Fibroblast of pulmonary artery (primary cell): ENCODE measurements at regions not wholly inside any gene's neighbourhood (a gene's known extent, or its start where the extent isn't known, plus 50 kb on each side); places are given as distances from the start of the nearest gene placed in this dataset.
"Not testable (repeated sequence)": the region's sequence is repeated elsewhere in the genome, so short reads cannot be mapped to it uniquely, and the experiment has no call there.

Experiments
- DNase-seq: peaks from one replicate; pipeline ENCODE4 v3.0.0-alpha.2; 2010; ENCODE audit warnings: low read depth
- H3K4me3 ChIP-seq: replicated peaks from 2 replicates; pipeline ENCODE4 v1.5.1; 2011; ENCODE audit warnings: low read depth, mild to moderate bottlenecking, control low read depth, low read length, moderate library complexity
- TF ChIP-seq, protein P1 (sequence below): IDR thresholded peaks from 2 replicates; pipeline ENCODE4 v1.5.1; 2011; ENCODE audit warnings: mild to moderate bottlenecking, control low read depth, low read length, inconsistent platforms; ENCODE audit errors: missing control alignments

DNA sequence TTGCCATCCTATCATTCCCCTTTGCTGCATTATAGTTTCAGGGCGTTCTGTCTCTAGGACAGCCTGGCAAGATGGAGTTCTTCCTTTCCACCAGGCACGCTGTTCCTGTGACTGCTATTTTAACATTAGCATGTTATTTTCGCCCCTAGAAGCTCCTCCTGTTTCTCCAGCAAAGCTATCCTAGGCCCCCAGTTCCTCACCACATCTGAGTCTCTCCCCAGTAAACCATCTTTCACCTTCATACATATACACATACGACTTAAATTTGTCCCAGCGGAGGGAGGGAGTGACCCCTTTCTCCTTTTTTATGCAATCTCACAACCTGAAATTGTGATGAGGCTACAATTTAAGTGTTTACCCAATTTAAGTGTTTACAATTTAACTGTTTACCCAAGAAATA, 66.7 kb upstream of the FRMD6 start:
- TF ChIP-seq, protein P1, sequence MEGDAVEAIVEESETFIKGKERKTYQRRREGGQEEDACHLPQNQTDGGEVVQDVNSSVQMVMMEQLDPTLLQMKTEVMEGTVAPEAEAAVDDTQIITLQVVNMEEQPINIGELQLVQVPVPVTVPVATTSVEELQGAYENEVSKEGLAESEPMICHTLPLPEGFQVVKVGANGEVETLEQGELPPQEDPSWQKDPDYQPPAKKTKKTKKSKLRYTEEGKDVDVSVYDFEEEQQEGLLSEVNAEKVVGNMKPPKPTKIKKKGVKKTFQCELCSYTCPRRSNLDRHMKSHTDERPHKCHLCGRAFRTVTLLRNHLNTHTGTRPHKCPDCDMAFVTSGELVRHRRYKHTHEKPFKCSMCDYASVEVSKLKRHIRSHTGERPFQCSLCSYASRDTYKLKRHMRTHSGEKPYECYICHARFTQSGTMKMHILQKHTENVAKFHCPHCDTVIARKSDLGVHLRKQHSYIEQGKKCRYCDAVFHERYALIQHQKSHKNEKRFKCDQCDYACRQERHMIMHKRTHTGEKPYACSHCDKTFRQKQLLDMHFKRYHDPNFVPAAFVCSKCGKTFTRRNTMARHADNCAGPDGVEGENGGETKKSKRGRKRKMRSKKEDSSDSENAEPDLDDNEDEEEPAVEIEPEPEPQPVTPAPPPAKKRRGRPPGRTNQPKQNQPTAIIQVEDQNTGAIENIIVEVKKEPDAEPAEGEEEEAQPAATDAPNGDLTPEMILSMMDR = no peak
- DNase-seq = no peak
- H3K4me3 ChIP-seq = no peak overlapping the region

DNA sequence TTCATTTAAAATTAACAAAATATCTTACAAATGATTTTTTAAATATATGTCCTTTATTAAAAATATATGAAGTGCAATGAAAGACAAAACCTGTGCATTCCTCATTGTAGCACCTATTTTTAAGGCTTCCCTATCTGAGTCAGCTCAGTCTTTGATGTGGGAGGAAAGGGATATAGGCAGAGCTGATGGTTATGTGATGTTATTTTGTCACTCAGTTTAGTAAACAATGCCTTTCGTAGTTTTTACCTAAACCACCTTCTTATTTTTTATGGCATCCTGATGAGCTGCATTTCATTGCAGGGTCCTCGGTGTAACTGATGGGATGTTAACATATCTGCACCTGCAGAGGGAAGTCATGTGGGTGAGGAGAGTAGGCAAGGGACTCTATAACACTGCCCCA, 58.9 kb upstream of the FRMD6 start:
- TF ChIP-seq, protein P1 = no peak
- no peak for DNase-seq
- H3K4me3 ChIP-seq = no peak overlapping the region

DNA sequence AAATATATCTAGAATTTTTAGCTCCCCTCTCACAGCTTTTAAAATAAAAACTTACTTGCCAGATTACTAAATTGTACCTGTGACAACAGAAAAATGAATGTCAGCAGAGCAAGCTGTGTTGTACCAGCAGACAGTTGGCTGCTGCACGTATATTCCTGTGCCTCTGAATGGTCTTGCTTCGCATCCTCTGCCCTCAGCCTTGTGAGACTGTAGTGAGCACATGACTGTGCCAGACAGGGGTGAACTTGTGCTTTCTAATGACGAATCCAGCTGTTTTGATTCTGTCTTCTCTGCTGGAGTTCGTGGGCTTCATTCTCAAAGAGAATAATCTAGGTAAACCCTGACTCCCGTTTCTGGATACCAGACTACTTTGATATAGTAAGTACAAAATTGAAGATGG, 58.3 kb upstream of the FRMD6 start:
- TF ChIP-seq, protein P1 = no peak
- DNase-seq = peak; percentile 54
- no peak overlapping the region for H3K4me3 ChIP-seq

DNA sequence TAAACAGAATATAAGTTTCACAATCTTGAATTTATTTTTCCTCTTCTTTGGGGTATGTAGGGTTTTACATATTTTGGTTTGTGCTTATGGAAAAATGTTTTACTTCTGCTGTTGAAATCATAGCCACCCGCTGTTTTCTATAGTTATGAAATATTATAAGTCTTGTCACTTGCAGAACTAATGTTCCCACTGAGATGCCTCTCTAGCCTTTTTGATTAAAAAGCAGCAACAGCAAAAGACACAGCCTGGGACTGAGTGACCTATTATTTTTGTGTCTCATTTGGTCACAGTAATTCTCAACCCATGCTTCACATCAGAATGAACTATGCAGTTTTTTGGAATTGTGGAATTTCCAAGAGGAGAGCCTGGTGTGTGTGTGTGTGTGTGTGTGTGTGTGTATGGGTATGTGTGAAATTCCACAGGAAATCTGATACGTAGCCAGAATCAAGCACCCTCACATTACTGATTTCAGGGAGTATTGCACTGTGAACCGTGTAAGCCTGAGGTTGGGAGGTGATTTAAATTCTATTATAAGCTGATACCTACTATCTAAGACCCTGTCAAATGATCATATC, 55.7 kb upstream of the FRMD6 start:
- no peak for DNase-seq
- TF ChIP-seq, protein P1 = no peak
- no peak overlapping the region for H3K4me3 ChIP-seq

DNA sequence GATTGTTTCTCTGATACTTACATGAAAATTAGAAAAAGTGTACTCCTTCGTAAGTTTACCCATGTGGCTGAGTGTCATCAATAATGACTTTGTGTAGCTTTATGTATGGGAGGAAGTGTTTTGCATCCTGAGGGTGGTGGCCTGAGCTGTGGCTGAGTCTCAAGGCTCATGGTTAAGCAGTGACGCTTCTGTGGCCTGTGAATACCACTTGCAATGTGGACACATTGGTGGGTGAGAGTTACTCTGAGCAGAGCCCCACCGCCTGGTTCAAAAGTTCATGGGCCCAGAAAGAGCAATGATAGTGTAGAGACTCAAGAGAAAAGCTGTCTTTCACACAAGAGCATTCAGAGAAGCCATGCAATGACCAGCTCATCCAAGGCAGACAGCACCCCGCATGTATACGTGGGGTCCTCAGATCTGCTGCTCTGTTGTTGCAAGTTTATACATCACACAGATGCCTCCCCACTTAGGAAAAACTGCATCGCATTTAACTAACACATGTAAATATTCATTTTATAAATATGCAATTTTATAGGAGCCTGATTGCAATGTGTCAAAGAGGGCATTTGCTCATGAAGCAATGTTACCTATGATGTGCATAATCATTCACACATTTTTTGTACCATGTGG, 55.1 kb upstream of the FRMD6 start:
- DNase-seq = no peak
- TF ChIP-seq, protein P1 = no peak
- H3K4me3 ChIP-seq = no peak overlapping the region

DNA sequence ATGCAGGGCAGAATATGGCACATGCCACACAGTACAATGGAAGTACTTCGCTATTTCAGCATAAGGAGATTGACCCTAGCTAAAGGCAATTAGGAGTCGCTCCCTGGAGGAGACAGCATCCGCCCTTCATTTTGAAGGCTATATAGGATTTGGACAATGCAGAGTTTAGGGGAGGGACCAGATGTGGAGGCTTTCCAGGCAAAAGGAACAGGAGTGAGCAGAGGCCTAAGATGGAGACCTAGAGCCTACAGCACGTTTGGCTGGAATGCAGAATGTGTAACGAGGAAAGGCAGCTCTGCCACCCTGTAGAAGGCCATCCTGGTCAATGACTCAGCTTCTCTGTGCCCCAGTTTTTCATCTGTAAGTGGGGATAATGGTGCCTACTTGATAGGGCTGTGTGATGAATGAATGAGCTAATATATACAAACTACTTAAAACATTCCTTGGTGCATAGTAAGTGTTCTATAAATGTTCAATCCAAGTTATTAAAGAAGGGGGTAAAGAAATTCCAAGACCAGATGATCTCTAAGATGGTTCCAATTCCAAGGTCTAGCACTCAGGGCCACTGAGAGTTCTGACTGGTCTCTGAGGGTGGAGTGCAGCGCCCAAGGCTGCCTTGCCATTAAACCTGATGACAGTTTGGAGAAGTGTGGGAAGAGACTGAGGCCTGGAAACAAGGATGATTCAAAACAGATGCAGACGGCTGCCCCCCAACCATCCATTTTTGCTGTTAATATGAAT, 54.3 kb upstream of the FRMD6 start:
- TF ChIP-seq, protein P1 = no peak
- no peak for DNase-seq
- no peak overlapping the region for H3K4me3 ChIP-seq

DNA sequence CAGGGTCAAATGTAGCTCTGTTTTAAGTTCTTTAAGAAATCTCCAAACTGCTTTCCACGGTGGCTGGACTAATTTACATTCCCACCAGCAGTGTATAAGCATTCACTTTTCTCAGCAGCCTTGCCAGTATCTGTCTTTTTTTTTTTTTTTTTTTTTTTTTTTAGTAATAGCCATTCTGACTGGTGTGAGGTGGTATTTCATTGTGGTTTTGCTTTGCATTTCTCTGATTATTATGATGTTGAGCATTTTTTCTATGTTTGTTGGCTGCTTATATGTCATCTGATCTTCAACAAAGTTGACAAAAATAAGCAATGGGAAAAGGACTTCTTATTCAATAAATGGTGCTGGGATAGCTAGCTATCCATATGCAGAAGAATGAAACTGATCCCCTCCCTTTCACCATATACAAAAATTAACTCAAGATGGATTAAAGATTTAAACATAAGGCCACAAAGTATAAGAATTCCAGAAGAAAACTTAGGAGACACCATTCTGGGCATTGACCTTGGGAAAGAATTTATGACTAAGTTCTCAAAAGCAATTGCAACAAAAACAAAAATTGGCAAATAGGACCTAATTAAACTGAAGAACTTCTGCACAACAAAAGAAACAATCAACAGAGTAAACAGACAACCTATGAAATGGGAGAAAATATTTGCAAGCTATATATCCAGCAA, 52.6 kb upstream of the FRMD6 start:
- not testable (repeated sequence) for H3K4me3 ChIP-seq
- peak; percentile 50 for DNase-seq
